ENCODE measurements at regions not wholly inside any gene's neighbourhood (a gene's known extent, or its start where the extent isn't known, plus 50 kb on each side); places are given as distances from the start of the nearest gene placed in this dataset.

DNA sequence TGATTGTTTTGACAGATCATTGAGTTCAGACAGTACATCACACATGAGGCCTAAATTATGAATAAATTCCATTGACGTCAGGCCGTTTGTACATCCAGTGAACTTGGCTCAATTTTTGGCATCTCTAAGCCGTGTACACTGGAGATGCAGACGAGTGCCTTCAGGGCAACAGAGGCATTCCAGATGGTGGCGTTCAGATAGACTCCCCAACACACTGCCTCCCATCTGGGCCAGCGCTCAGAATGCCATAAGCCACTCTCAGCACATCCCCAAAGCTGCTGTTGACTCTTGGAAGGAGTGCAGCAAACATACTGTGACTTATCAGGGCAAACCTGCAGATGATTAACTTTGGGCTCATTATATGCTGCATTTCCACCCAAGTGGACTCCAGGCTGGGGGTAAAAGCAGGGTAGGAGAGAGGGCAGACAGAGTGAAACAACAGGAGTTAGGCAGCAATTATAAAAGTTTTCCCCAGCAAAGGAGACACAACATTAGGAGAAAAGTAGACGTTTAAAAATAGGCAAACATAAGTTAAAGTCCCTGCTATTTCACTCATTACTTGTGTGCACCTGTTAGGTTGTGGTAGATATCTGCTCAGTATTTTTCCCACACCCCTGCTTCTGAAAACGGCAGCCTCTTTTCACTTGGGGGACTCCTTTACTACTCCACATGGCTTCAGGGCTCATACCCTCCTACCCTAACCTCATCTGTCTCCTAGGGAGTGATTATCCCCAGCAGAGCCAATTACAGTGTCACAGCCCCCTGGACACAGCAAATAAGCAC is 60.2 kb upstream of the PDE3B start:
- TF ChIP-seq, protein P1, sequence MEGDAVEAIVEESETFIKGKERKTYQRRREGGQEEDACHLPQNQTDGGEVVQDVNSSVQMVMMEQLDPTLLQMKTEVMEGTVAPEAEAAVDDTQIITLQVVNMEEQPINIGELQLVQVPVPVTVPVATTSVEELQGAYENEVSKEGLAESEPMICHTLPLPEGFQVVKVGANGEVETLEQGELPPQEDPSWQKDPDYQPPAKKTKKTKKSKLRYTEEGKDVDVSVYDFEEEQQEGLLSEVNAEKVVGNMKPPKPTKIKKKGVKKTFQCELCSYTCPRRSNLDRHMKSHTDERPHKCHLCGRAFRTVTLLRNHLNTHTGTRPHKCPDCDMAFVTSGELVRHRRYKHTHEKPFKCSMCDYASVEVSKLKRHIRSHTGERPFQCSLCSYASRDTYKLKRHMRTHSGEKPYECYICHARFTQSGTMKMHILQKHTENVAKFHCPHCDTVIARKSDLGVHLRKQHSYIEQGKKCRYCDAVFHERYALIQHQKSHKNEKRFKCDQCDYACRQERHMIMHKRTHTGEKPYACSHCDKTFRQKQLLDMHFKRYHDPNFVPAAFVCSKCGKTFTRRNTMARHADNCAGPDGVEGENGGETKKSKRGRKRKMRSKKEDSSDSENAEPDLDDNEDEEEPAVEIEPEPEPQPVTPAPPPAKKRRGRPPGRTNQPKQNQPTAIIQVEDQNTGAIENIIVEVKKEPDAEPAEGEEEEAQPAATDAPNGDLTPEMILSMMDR (IDR thresholded peaks at IDR 0.05): no peak
- no peak for TF ChIP-seq REST (IDR thresholded peaks at IDR 0.05; ENCODE audit: insufficient read depth in 1 of 2, low read depth in 2 of 2, low read length in 1 of 2)
